NB4 (cell line): ENCODE measurements at regions not wholly inside any gene's neighbourhood (a gene's known extent, or its start where the extent isn't known, plus 50 kb on each side); places are given as distances from the start of the nearest gene placed in this dataset.
A peak's percentile ranks its signal among the peaks of the same experiment; 100 is the strongest.
"Not testable (repeated sequence)": the region's sequence is repeated elsewhere in the genome, so short reads cannot be mapped to it uniquely, and the experiment has no call there.

Experiments
- DNase-seq: peaks from one replicate; pipeline ENCODE4 v3.0.0; 2010; ENCODE audit warnings: low read depth
- H3K4me3 ChIP-seq: one replicate; pipeline ENCODE4 v1.5.1; 2011; ENCODE audit warnings: mild to moderate bottlenecking, low read depth, low read length, moderate library complexity
- MYC ChIP-seq: IDR thresholded peaks from 2 replicates; pipeline ENCODE4 v1.6.1; 2011; ENCODE audit warnings: low read depth, low read length
- POLR2A ChIP-seq: IDR thresholded peaks from 2 replicates; pipeline ENCODE4 v1.6.1; 2011; ENCODE audit warnings: mild to moderate bottlenecking; ENCODE audit not compliant: insufficient read length; ENCODE audit errors: extremely low read depth
- TF ChIP-seq, protein P1 (sequence below): IDR thresholded peaks from one replicate; pipeline ENCODE4 v1.5.1; 2012; ENCODE audit warnings: low read depth, low read length
- TF ChIP-seq, protein P2 (sequence below): IDR thresholded peaks from 2 replicates; pipeline ENCODE4 v1.6.1; 2011; ENCODE audit warnings: low read depth, low read length

DNA sequence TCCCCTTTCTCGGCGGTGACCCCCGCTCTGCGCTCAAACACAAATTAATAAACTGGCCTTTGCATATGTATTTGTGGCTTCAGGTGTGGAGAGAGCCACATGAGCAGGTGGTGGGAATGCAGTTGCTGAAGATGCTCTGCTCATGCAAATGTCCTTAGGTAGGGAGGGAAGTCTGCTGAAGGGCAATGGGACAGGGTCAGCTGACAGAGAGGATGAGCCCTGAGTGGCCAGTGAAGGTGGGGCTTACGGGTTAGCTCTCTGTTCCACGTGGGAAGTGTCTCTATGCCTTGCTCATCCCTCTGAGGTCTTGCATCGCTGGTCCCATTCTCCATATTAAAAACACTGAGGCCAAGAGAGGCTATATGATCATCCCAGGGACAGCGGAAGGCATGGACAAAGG lies 74.2 kb upstream of the CCL1 start:
- DNase-seq: no peak
- TF ChIP-seq, protein P1, sequence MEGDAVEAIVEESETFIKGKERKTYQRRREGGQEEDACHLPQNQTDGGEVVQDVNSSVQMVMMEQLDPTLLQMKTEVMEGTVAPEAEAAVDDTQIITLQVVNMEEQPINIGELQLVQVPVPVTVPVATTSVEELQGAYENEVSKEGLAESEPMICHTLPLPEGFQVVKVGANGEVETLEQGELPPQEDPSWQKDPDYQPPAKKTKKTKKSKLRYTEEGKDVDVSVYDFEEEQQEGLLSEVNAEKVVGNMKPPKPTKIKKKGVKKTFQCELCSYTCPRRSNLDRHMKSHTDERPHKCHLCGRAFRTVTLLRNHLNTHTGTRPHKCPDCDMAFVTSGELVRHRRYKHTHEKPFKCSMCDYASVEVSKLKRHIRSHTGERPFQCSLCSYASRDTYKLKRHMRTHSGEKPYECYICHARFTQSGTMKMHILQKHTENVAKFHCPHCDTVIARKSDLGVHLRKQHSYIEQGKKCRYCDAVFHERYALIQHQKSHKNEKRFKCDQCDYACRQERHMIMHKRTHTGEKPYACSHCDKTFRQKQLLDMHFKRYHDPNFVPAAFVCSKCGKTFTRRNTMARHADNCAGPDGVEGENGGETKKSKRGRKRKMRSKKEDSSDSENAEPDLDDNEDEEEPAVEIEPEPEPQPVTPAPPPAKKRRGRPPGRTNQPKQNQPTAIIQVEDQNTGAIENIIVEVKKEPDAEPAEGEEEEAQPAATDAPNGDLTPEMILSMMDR: no peak
- TF ChIP-seq, protein P2, sequence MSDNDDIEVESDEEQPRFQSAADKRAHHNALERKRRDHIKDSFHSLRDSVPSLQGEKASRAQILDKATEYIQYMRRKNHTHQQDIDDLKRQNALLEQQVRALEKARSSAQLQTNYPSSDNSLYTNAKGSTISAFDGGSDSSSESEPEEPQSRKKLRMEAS: no peak
- TF ChIP-seq MYC: no peak
- TF ChIP-seq POLR2A: no peak

DNA sequence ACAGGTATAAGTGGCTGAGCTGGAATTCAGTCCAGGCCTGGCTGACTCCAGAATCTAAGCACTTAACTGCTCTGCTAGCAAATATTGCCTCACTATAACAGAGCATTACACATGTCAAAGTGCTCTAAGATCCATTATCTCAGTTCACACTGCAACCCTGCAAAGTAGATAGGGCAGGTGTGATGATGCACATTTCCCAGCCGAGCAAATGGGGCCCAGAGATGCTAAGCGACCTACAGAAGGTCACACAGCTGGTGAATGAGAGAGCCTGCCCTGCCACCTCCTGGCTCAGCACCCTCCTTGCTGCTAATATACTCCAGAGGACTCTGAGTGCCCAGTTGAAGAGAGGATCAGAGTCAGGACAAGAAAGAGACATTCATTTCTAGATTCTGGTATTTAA lies 73.6 kb upstream of the CCL1 start:
- TF ChIP-seq MYC (no peak), POLR2A (no peak)
- TF ChIP-seq, protein P1: no peak
- TF ChIP-seq, protein P2: no peak
- H3K4me3 ChIP-seq: no peak overlapping the region
- DNase-seq: no peak

More for the DNA sequence above, 74.2 kb upstream of the CCL1 start:
- no peak overlapping the region for H3K4me3 ChIP-seq

DNA sequence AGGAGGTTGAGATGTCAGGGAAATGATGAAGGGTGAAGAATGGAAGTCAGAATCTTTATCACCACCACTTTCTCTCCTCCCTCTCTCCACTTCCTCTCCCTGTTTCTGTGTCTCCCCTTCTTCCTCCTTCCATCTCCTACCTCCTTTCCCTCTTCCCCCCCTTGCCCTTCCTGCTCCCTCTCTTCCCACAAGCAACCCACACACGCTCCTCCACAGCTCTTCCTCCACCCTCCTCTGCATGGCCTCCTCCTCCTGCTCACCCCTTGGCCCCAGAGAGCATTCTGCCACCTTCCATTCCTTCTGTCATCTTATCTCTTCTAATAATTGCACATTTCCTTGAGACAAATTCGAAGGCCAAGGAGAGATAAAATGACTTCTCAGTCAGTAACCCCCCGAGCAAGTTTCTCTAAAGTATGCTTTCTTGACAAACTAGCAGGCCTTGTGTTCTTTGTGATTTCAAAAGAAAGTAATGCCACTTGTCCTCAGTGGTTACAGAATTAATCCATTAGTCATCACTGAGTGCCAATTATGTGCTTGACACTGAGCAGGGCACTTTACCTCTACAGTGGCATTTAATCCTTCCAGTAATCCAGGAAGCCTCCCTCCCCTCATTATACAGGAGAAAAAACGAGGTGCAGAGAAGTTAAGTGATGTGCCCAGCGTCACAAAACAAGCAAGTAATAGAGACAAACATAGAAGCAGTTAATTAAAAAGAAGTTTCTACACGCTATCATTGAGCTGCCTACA lies 72.3 kb upstream of the CCL1 start:
- DNase-seq: no peak
- TF ChIP-seq, protein P2: no peak
- TF ChIP-seq POLR2A (no peak), MYC (no peak)
- TF ChIP-seq, protein P1: no peak
- no peak overlapping the region for H3K4me3 ChIP-seq

DNA sequence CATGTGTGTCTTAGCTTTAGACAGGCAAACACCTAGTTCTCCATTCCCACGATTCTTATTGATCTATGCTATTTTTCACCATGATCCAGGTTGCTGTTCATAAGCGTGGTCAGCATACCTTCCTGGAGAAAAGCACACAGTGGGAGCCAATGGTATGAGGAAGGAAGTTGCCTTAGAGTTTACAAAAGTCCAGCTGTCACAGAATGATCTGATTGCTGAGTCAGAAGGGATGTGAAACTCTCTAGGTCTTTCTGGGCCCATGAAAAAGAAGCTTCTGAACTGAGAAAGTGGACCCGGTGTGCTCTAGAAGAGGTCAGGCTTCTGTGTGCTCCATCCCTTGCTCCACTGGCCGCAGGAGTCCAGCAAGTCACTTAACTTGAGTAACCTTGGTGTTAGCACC lies 71.0 kb upstream of the CCL1 start:
- peak; percentile 38 for DNase-seq
- no peak for TF ChIP-seq POLR2A
- no peak overlapping the region for H3K4me3 ChIP-seq

DNA sequence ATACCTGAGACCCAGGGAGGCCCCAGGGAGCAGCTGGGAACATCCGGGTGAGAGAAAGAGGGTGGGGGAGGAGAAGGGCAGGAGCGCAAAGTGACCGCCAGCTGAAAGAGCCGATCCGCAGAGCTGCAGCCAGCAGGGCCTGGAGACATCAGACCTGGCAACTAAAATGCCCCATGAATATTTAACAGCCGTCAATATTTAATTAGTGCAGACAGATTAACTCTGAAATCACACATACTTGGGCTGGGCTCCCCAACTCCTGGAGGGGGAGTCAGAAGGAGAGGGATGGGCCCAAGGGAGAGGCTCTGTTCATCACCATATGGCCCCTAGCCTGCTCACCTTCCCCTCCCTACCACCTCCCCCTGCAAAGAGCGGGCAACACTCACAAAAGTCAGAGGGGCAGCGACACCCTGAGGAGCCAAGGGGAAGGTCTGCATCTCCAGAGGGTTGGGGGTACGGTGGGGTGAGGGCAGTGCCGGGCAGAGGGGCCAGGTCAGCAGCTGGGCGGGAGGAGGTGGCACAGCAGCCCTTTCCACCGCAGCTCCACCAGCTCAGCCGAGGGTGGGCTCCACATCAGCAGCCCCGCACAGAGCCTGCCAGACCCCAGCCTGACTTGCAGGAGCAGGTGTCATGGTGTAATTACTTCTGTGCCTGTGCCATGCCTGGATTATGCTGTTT lies 61.9 kb upstream of the CCL1 start:
- TF ChIP-seq, protein P1: peak; percentile 5
- no peak for TF ChIP-seq MYC
- DNase-seq: no peak
- no peak overlapping the region for H3K4me3 ChIP-seq

DNA sequence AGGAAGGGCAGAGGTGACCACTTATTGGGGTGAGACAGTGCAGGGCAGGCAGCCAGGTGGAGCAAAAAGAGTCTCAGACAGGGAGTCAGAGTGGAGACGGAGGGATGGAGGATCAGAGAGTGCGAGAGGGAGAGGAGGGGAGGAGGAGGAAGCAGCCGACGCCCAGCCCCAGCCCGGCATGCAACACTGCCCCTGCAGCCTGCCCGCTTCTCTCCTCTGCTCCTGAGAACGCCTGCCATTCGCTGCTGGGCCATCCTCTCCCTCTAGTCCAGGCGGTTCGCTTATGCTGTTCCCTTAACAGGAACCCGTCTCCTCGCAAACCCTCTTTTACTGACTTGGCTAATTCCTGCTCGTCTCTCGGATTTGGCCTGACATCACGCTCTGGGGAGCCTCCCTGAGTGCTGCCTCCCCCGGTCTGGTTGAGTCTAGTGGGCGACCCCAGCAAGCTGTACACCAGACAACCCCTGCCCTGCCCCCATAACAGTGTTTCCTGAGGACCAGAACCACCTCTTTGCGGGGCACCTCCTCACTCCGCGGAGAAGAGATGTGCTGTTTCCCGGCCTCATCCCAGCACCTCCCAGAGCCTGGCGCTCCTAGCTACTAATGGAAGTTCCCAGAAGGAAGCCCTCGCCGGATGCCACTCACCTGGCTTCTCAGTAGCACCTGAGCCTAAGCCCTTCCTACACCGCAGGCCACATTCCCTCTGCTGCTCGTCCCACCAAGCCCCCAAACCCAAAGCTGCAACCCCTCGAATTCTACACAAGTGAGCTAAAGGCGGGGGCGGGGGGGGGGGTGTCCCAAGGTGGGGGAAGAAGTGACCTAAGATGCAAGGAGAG lies 61.2 kb upstream of the CCL1 start:
- H3K4me3 ChIP-seq: no peak overlapping the region
- DNase-seq: no peak
- TF ChIP-seq, protein P2: no peak
- TF ChIP-seq, protein P1: no peak
- TF ChIP-seq MYC (no peak), POLR2A (no peak)

DNA sequence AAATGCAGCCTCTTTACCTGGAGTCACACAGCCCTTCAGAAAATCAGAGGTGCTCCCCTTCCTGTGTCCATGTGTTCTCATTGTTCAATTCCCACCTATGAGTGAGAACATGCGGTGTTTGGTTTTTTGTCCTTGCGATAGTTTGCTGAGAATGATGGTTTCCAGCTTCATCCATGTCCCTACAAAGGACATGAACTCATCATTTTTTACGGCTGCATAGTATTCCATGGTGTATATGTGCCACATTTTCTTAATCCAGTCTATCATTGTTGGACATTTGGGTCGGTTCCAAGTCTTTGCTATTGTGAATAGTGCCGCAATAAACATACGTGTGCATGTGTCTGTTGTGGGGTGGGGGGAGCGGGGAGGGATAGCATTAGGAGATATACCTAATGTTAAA lies 60.3 kb upstream of the CCL1 start:
- not testable (repeated sequence) for DNase-seq, H3K4me3 ChIP-seq
